HepG2 (cell line): ENCODE measurements at regions not wholly inside any gene's neighbourhood (a gene's known extent, or its start where the extent isn't known, plus 50 kb on each side); places are given as distances from the start of the nearest gene placed in this dataset.

ENCODE experiments used
- ATAC-seq: fragments of 200-7000 bp; cut with Tn5 transposase; 3 replicates; pipeline ENCODE4 v1.9.1; 2020; ENCODE audit warnings: mild to moderate bottlenecking, moderate library complexity
- BruUV-seq: library from RNA; stranded (reverse); fragments of 400-500 nt; replicated peaks from 2 replicates; lab custom pipeline; 2021; lab: Mats Ljungman, UMichigan
- CTCF ChIA-PET: fragments of 300-600 bp; formaldehyde crosslinking; extraction: SDS; loops from one replicate; lab custom pipeline; 2021; ENCODE audit warnings: low total read pairs, inconsistent platforms, low intra/inter-chr PET ratio; lab: Yijun Ruan, JAX
- POLR2A ChIA-PET: fragments of 350-600 bp; sonication (Branson Sonifier 250); formaldehyde crosslinking; loops from one replicate; lab custom pipeline; 2020; ENCODE audit warnings: antibody characterized with exemption, inconsistent platforms; lab: Yijun Ruan, JAX
- DNase-seq: peaks from one replicate; pipeline ENCODE4 v3.0.0-alpha.2; 2015; ENCODE audit warnings: low spot score
- FAIRE-seq: peaks from 3 replicates; lab custom pipeline; 2011; peaks lifted over from hg19 to GRCh38; lab: Jason Lieb, UNC
- H2AFZ ChIP-seq: one replicate; pipeline ENCODE4 v1.6.1; 2011; ENCODE audit warnings: low read length, inconsistent platforms
- H3K27ac ChIP-seq: fragments of 300-600 bp; 3 replicates; pipeline ENCODE4 v1.8.0; 2011; ENCODE audit warnings: mixed run types, mild to moderate bottlenecking, mixed read lengths, low read length, inconsistent platforms; ENCODE audit not compliant: insufficient read depth; ENCODE audit errors: extremely low read length
- H3K27me3 ChIP-seq, 2 experiments: fragments of 200-600 bp in 1 of 2; 2 replicates in 1 of 2; 3 replicates in 1 of 2; pipeline versions ENCODE4 v1.6.0 to v1.8.0; 2011; ENCODE audit warnings: low read length in 2 of 2, mild to moderate bottlenecking in 2 of 2, moderate library complexity in 2 of 2, inconsistent platforms in 1 of 2; ENCODE audit not compliant: insufficient read depth in 2 of 2, control insufficient read depth in 1 of 2
- H3K36me3 ChIP-seq, 2 experiments: fragments of 200-600 bp in 1 of 2; replicated peaks in 1 of 2; 2 replicates in 1 of 2; 3 replicates in 1 of 2; pipeline versions ENCODE4 v1.5.1 to v1.8.0; 2011; ENCODE audit warnings: low read length in 2 of 2, inconsistent platforms in 1 of 2; ENCODE audit not compliant: insufficient read depth in 2 of 2, control insufficient read depth in 1 of 2
- H3K4me1 ChIP-seq: 2 replicates; pipeline ENCODE4 v1.5.1; 2012; ENCODE audit warnings: low read length, inconsistent platforms; ENCODE audit not compliant: insufficient read depth
- H3K4me2 ChIP-seq: 2 replicates; pipeline ENCODE4 v1.6.0; 2011; ENCODE audit warnings: low read depth, low read length, inconsistent platforms
- H3K4me3 ChIP-seq, 3 experiments: fragments of 200-600 bp in 1 of 3; sonication (generic), shearing (Covaris generic) in 1 of 3; replicated peaks in 1 of 3; 2 replicates each; pipeline ENCODE4 v1.5.1; 2011 to 2016; ENCODE audit warnings: low read length in 3 of 3, inconsistent platforms in 2 of 3, low read depth in 2 of 3, mild to moderate bottlenecking in 2 of 3, control low read depth in 1 of 3, mixed read lengths in 1 of 3; ENCODE audit not compliant: insufficient read depth in 1 of 3
- H3K79me2 ChIP-seq: one replicate; pipeline ENCODE4 v1.6.1; 2011; ENCODE audit warnings: low read length, inconsistent platforms; ENCODE audit not compliant: insufficient read depth
- H3K9ac ChIP-seq: 2 replicates; pipeline ENCODE4 v1.6.0; 2011; ENCODE audit warnings: mild to moderate bottlenecking, low read depth, low read length, inconsistent platforms; ENCODE audit not compliant: insufficient read depth
- H3K9me3 ChIP-seq: 2 replicates; pipeline ENCODE4 v1.5.1; 2012; ENCODE audit warnings: mild to moderate bottlenecking, low read length
- H4K20me1 ChIP-seq: 2 replicates; pipeline ENCODE4 v1.6.0; 2011; ENCODE audit warnings: inconsistent platforms, mild to moderate bottlenecking, low read length, moderate library complexity; ENCODE audit not compliant: insufficient read depth
- FOXC1 ChIP-seq: sonication (generic); formaldehyde crosslinking; IDR thresholded peaks from 2 replicates; pipeline ENCODE4 v1.8.0; 2022; ENCODE audit warnings: mild to moderate bottlenecking, missing genetic modification reagents, borderline replicate concordance
- IRX3 ChIP-seq: sonication (generic); formaldehyde crosslinking; IDR thresholded peaks from 2 replicates; pipeline ENCODE4 v1.8.1; 2023; ENCODE audit warnings: mild to moderate bottlenecking, low read depth, missing genetic modification reagents, borderline replicate concordance
- MED8 ChIP-seq: sonication (generic); formaldehyde crosslinking; IDR thresholded peaks from 2 replicates; pipeline ENCODE4 v1.8.1; 2023; ENCODE audit warnings: mild to moderate bottlenecking, missing genetic modification reagents; ENCODE audit not compliant: insufficient replicate concordance
- NR3C1 ChIP-seq: sonication (generic); formaldehyde crosslinking; IDR thresholded peaks from 2 replicates; pipeline ENCODE4 v1.4.0; 2020; ENCODE audit warnings: missing genetic modification reagents
- SALL2 ChIP-seq: sonication (generic); formaldehyde crosslinking; IDR thresholded peaks from 2 replicates; pipeline ENCODE4 v1.8.1; 2023; ENCODE audit warnings: mild to moderate bottlenecking, missing genetic modification reagents, inconsistent platforms
- TP53 ChIP-seq: sonication (generic); formaldehyde crosslinking; conservative IDR thresholded peaks from 2 replicates; pipeline ENCODE4 v1.4.0; 2020; ENCODE audit warnings: missing genetic modification reagents
- ZBTB1 ChIP-seq: sonication (generic); formaldehyde crosslinking; IDR thresholded peaks from 2 replicates; pipeline ENCODE4 v1.4.0; 2020; ENCODE audit warnings: missing genetic modification reagents, borderline replicate concordance
- ZNF33A ChIP-seq: sonication (generic); formaldehyde crosslinking; IDR thresholded peaks from 2 replicates; pipeline ENCODE4 v1.5.1; 2020; ENCODE audit warnings: missing genetic modification reagents, mild to moderate bottlenecking, moderate library complexity, borderline replicate concordance
- ZNF432 ChIP-seq: sonication (generic); formaldehyde crosslinking; IDR thresholded peaks from 2 replicates; pipeline ENCODE4 v1.5.0; 2020; ENCODE audit warnings: missing genetic modification reagents, mild to moderate bottlenecking, borderline replicate concordance
- WGBS: methylation state at CpG from one replicate; pipeline ENCODE4 v1.1.6; 2017; ENCODE audit warnings: low lambda C conversion rate; 5-methylcytosine and 5-hydroxymethylcytosine counted together
- in situ Hi-C: cut with HindIII; loops from 2 replicates; pipeline ENCODE4 v1.10.0; 2017; ENCODE audit warnings: low pct_unique_long_range_greater_than_20kb; ENCODE audit not compliant: extremely low pct_ligation_motif_present
- intact Hi-C: fragments of 100-400 bp; cut with micrococcal nuclease; formaldehyde crosslinking; loops from one replicate; pipeline ENCODE4 v1.10.0; 2022; ENCODE audit not compliant: unreplicated experiment
- TF ChIP-seq, protein P1 (sequence below): sonication (generic); IDR thresholded peaks from 2 replicates; pipeline ENCODE4 v1.6.1; 2016; ENCODE audit warnings: low read depth, borderline replicate concordance
- TF ChIP-seq, protein P2 (sequence below): sonication (generic); formaldehyde crosslinking; IDR thresholded peaks from 2 replicates; pipeline ENCODE4 v1.5.1; 2020; ENCODE audit warnings: missing genetic modification reagents, mild to moderate bottlenecking, borderline replicate concordance
- TF ChIP-seq, protein P3 (sequence below): sonication (generic); formaldehyde crosslinking; IDR thresholded peaks from 2 replicates; pipeline ENCODE4 v1.5.0; 2020; ENCODE audit warnings: missing genetic modification reagents
- TF ChIP-seq, protein P4 (sequence below), 2 experiments: sonication (generic) in 1 of 2; formaldehyde crosslinking in 1 of 2; IDR thresholded peaks; 2 replicates each; pipeline versions ENCODE4 v1.6.1 to v1.9.0; 2014 to 2022; ENCODE audit warnings: antibody characterized with exemption in 1 of 2, borderline replicate concordance in 1 of 2, inconsistent platforms in 1 of 2, low read depth in 1 of 2, missing genetic modification reagents in 1 of 2
- TF ChIP-seq, protein P5 (sequence below): sonication (generic); formaldehyde crosslinking; IDR thresholded peaks from 2 replicates; pipeline ENCODE4 v1.4.0; 2020; ENCODE audit warnings: mild to moderate bottlenecking, missing genetic modification reagents

DNA sequence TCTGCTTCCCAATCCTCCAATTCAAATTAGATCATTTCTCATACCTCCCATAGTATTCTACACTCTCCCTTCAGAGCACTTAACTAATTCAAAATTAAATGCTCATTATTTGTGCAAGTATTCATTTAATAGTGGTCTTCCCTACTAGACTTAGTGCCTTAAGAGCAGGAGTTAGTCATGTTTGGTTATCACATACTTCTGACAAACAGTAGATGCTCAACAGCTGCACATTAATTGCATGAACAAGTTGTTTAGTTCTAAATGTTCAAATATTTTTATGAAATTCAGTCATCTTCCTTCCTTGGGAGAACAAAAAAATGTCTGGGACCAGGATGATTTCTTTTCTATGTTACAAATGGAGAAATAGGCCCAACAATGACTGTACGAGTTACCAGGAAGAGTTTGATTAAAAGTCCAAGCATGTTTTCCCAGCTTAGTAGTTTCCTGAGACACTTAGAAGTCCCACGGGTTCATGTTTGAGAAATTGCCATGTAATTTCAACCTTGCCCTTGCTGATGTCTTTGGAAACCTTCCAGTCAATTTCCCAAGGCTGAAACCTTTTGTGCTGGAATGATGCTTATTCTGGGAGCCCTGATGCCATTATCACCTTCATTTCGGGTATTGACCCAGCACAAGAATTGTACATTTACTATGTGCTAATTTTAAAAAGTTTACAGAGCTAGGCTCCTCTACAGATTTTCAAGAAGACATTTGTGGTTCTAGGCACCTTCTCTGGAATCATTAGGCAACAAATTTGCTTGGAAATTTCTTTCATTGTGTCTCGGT, 437.9 kb upstream of the PLXNA2 start:
- in situ Hi-C loops, result no loop called here
- H3K4me1 ChIP-seq, result no peaks in the 10 kb centered on the region
- H3K9ac ChIP-seq, result no peak overlapping the region
- ChIA-PET POLR2A (no interaction called here), CTCF (no interaction called here)
- no peak overlapping the region for H3K27ac ChIP-seq
- H2AFZ ChIP-seq, result no peak overlapping the region
- WGBS, result 0% methylated on average over 4 of the region's 4 CpGs
- H3K4me2 ChIP-seq, result no peak overlapping the region
- intact Hi-C loops, result no loop called here
- BruUV-seq, result no TSS peak
- FAIRE-seq, result no peak
- no peak for DNase-seq
- H3K36me3 ChIP-seq, result no peaks in the 10 kb centered on the region
- ATAC-seq, result no peak
- H4K20me1 ChIP-seq, result no peaks in the 10 kb centered on the region
- H3K4me3 ChIP-seq, result no peak overlapping the region
- no peaks in the 10 kb centered on the region for H3K79me2 ChIP-seq
- no peaks in the 10 kb centered on the region for H3K27me3 ChIP-seq
- H3K9me3 ChIP-seq, result peaks cover 16% of the 10 kb centered on the region; the same call in 1 of the 2 replicates
- TF ChIP-seq, protein P1, sequence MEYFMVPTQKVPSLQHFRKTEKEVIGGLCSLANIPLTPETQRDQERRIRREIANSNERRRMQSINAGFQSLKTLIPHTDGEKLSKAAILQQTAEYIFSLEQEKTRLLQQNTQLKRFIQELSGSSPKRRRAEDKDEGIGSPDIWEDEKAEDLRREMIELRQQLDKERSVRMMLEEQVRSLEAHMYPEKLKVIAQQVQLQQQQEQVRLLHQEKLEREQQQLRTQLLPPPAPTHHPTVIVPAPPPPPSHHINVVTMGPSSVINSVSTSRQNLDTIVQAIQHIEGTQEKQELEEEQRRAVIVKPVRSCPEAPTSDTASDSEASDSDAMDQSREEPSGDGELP, result no peak
- TF ChIP-seq MED8 (CRISPR knock-in tag), result no peak
- TF ChIP-seq, protein P2, sequence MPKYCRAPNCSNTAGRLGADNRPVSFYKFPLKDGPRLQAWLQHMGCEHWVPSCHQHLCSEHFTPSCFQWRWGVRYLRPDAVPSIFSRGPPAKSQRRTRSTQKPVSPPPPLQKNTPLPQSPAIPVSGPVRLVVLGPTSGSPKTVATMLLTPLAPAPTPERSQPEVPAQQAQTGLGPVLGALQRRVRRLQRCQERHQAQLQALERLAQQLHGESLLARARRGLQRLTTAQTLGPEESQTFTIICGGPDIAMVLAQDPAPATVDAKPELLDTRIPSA (CRISPR knock-in tag), result no peak
- TF ChIP-seq, protein P3, sequence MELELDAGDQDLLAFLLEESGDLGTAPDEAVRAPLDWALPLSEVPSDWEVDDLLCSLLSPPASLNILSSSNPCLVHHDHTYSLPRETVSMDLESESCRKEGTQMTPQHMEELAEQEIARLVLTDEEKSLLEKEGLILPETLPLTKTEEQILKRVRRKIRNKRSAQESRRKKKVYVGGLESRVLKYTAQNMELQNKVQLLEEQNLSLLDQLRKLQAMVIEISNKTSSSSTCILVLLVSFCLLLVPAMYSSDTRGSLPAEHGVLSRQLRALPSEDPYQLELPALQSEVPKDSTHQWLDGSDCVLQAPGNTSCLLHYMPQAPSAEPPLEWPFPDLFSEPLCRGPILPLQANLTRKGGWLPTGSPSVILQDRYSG (CRISPR knock-in tag), result no peak
- no peak for TF ChIP-seq ZNF33A (CRISPR knock-in tag)
- TF ChIP-seq SALL2 (CRISPR knock-in tag), result no peak
- TF ChIP-seq NR3C1 (CRISPR knock-in tag), result no peak
- TF ChIP-seq, protein P4, sequence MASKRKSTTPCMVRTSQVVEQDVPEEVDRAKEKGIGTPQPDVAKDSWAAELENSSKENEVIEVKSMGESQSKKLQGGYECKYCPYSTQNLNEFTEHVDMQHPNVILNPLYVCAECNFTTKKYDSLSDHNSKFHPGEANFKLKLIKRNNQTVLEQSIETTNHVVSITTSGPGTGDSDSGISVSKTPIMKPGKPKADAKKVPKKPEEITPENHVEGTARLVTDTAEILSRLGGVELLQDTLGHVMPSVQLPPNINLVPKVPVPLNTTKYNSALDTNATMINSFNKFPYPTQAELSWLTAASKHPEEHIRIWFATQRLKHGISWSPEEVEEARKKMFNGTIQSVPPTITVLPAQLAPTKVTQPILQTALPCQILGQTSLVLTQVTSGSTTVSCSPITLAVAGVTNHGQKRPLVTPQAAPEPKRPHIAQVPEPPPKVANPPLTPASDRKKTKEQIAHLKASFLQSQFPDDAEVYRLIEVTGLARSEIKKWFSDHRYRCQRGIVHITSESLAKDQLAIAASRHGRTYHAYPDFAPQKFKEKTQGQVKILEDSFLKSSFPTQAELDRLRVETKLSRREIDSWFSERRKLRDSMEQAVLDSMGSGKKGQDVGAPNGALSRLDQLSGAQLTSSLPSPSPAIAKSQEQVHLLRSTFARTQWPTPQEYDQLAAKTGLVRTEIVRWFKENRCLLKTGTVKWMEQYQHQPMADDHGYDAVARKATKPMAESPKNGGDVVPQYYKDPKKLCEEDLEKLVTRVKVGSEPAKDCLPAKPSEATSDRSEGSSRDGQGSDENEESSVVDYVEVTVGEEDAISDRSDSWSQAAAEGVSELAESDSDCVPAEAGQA (IDR thresholded peaks at IDR 0.05; ENCODE audit: low read depth), result no peak
- TF ChIP-seq, protein P4 (CRISPR knock-in tag; IDR thresholded peaks at IDR 0.05; ENCODE audit: borderline replicate concordance), result no peak
- TF ChIP-seq, protein P5, sequence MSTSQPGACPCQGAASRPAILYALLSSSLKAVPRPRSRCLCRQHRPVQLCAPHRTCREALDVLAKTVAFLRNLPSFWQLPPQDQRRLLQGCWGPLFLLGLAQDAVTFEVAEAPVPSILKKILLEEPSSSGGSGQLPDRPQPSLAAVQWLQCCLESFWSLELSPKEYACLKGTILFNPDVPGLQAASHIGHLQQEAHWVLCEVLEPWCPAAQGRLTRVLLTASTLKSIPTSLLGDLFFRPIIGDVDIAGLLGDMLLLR, result no peak
- TF ChIP-seq TP53, result no peak
- TF ChIP-seq ZNF432 (CRISPR knock-in tag), result no peak
- no peak for TF ChIP-seq ZBTB1 (CRISPR knock-in tag)
- no peak for TF ChIP-seq IRX3 (CRISPR knock-in tag)
- TF ChIP-seq FOXC1 (CRISPR knock-in tag), result no peak
